ENCODE measurements at regions not wholly inside any gene's neighbourhood (a gene's known extent, or its start where the extent isn't known, plus 50 kb on each side); places are given as distances from the start of the nearest gene placed in this dataset.
A peak's percentile ranks its signal among the peaks of the same experiment; 100 is the strongest.

- Mint-ChIP-seq H3K4me3 (peak overlapping the region; percentile 26), H3K4me1 (ENCODE audit: low read depth in 2 of 2) (peaks cover 36 to 54% of the 10 kb centered on the region in 2 donors), H3K36me3 (no peaks in the 10 kb centered on the region), H3K27me3 (peaks cover 0 to 15% of the 10 kb centered on the region in 2 donors), H3K9me3 (no peaks in the 10 kb centered on the region), H3K27ac (peak overlapping the region in 1 of 2 donors; percentile 10)
- ATAC-seq (peak; percentile 75), DNase-seq (ENCODE audit: low spot score) (peak; percentile 70)
These were observed 500.4 kb downstream of the SHQ1 start for GRCh38 chr3:72347819-72348319.

GRCh38 chr3:72346526-72346926 is 501.7 kb downstream of the SHQ1 start:
- Mint-ChIP-seq H3K4me1 (ENCODE audit: low read depth in 2 of 2) (peaks cover 41 to 58% of the 10 kb centered on the region in 2 donors), H3K9me3 (no peaks in the 10 kb centered on the region), H3K27ac (peak overlapping the region in 1 of 2 donors; percentile 2), H3K27me3 (peaks cover 0 to 3% of the 10 kb centered on the region in 2 donors), H3K36me3 (no peaks in the 10 kb centered on the region), H3K4me3 (peak overlapping the region; percentile 48)
- DNase-seq (ENCODE audit: low spot score) (no peak), ATAC-seq (peak; percentile 45 to 65)

- no peaks in the 10 kb centered on the region for H3K36me3 Mint-ChIP-seq
- H3K4me3 Mint-ChIP-seq, result peak overlapping the region; percentile 48
- no peak for ATAC-seq
- H3K27ac Mint-ChIP-seq, result peak overlapping the region in 1 of 2 donors; percentile 2
- no peaks in the 10 kb centered on the region for H3K27me3 Mint-ChIP-seq
- DNase-seq (ENCODE audit: low spot score), result no peak
- peaks cover 41 to 58% of the 10 kb centered on the region in 2 donors for H3K4me1 Mint-ChIP-seq (ENCODE audit: low read depth in 2 of 2)
- H3K9me3 Mint-ChIP-seq, result no peaks in the 10 kb centered on the region
These were observed 502.3 kb downstream of the SHQ1 start for GRCh38 chr3:72345980-72346379.

GRCh38 chr3:72345237-72345878 is 502.9 kb downstream of the SHQ1 start:
- H3K27ac Mint-ChIP-seq, result no peak overlapping the region
- H3K36me3 Mint-ChIP-seq, result no peaks in the 10 kb centered on the region
- no peak for ATAC-seq
- peaks cover 41 to 58% of the 10 kb centered on the region in 2 donors for H3K4me1 Mint-ChIP-seq (ENCODE audit: low read depth in 2 of 2)
- no peak for DNase-seq (ENCODE audit: low spot score)
- no peaks in the 10 kb centered on the region for H3K9me3 Mint-ChIP-seq
- H3K27me3 Mint-ChIP-seq, result no peaks in the 10 kb centered on the region
- peak overlapping the region; percentile 48 for H3K4me3 Mint-ChIP-seq

- ATAC-seq, result no peak
- H3K27ac Mint-ChIP-seq, result no peak overlapping the region
- H3K36me3 Mint-ChIP-seq, result no peaks in the 10 kb centered on the region
- H3K4me3 Mint-ChIP-seq, result no peak overlapping the region
- H3K27me3 Mint-ChIP-seq, result no peaks in the 10 kb centered on the region
- no peak for DNase-seq (ENCODE audit: low spot score)
- no peaks in the 10 kb centered on the region for H3K9me3 Mint-ChIP-seq
- H3K4me1 Mint-ChIP-seq (ENCODE audit: low read depth in 2 of 2), result peaks cover 41 to 58% of the 10 kb centered on the region in 2 donors
These were observed 503.6 kb downstream of the SHQ1 start for GRCh38 chr3:72344647-72345046.

- DNase-seq (ENCODE audit: low spot score) (no peak), ATAC-seq (no peak)
- Mint-ChIP-seq H3K4me1 (ENCODE audit: low read depth in 2 of 2) (peaks cover 41 to 58% of the 10 kb centered on the region in 2 donors), H3K9me3 (no peaks in the 10 kb centered on the region), H3K27me3 (no peaks in the 10 kb centered on the region), H3K27ac (peak overlapping the region in 1 of 2 donors; percentile 17), H3K4me3 (no peak overlapping the region), H3K36me3 (no peaks in the 10 kb centered on the region)
These were observed 504.0 kb downstream of the SHQ1 start for GRCh38 chr3:72344236-72344635.

- ATAC-seq, result peak in 1 of 2 donors; percentile 53
- Mint-ChIP-seq H3K4me3 (no peak overlapping the region), H3K9me3 (no peaks in the 10 kb centered on the region)
These were observed 505.2 kb downstream of the SHQ1 start for GRCh38 chr3:72343078-72343477.

GRCh38 chr3:72342450-72342849 is 505.8 kb downstream of the SHQ1 start:
- no peak overlapping the region for H3K4me3 Mint-ChIP-seq
- ATAC-seq (no peak), DNase-seq (ENCODE audit: low spot score) (no peak)

More at GRCh38 chr3:72343078-72343477, 505.2 kb downstream of the SHQ1 start:
- Mint-ChIP-seq H3K36me3 (no peaks in the 10 kb centered on the region), H3K27ac (peak overlapping the region; percentile 0 to 20), H3K4me1 (ENCODE audit: low read depth in 2 of 2) (peaks cover 41 to 54% of the 10 kb centered on the region in 2 donors), H3K27me3 (no peaks in the 10 kb centered on the region)
- no peak for DNase-seq (ENCODE audit: low spot score)

GRCh38 chr3:72341920-72342319 is 506.3 kb downstream of the SHQ1 start:
- H3K4me3 Mint-ChIP-seq, result no peak overlapping the region
- peaks cover 37 to 45% of the 10 kb centered on the region in 2 donors for H3K4me1 Mint-ChIP-seq (ENCODE audit: low read depth in 2 of 2)
- H3K9me3 Mint-ChIP-seq, result no peaks in the 10 kb centered on the region
- no peak for DNase-seq (ENCODE audit: low spot score)
- no peaks in the 10 kb centered on the region for H3K27me3 Mint-ChIP-seq
- no peak for ATAC-seq
- H3K27ac Mint-ChIP-seq, result no peak overlapping the region
- H3K36me3 Mint-ChIP-seq, result no peaks in the 10 kb centered on the region

More at GRCh38 chr3:72342450-72342849, 505.8 kb downstream of the SHQ1 start:
- Mint-ChIP-seq H3K36me3 (no peaks in the 10 kb centered on the region), H3K27me3 (no peaks in the 10 kb centered on the region), H3K9me3 (no peaks in the 10 kb centered on the region), H3K27ac (peak overlapping the region; percentile 0 to 20), H3K4me1 (ENCODE audit: low read depth in 2 of 2) (peaks cover 41 to 48% of the 10 kb centered on the region in 2 donors)

GRCh38 chr3:72341380-72341770 is 506.9 kb downstream of the SHQ1 start:
- H3K27ac Mint-ChIP-seq, result no peak overlapping the region
- no peak for ATAC-seq

GRCh38 chr3:72340476-72341379 is 507.5 kb downstream of the SHQ1 start:
- Mint-ChIP-seq H3K4me3 (no peak overlapping the region), H3K9me3 (no peaks in the 10 kb centered on the region), H3K27me3 (no peaks in the 10 kb centered on the region), H3K36me3 (no peaks in the 10 kb centered on the region), H3K27ac (no peak overlapping the region), H3K4me1 (ENCODE audit: low read depth in 2 of 2) (peaks cover 25 to 33% of the 10 kb centered on the region in 2 donors)
- ATAC-seq (no peak), DNase-seq (ENCODE audit: low spot score) (no peak)

More at GRCh38 chr3:72341380-72341770, 506.9 kb downstream of the SHQ1 start:
- Mint-ChIP-seq H3K9me3 (no peaks in the 10 kb centered on the region), H3K4me1 (ENCODE audit: low read depth in 2 of 2) (peaks cover 32 to 40% of the 10 kb centered on the region in 2 donors), H3K36me3 (no peaks in the 10 kb centered on the region), H3K27me3 (no peaks in the 10 kb centered on the region), H3K4me3 (no peak overlapping the region)
- DNase-seq (ENCODE audit: low spot score), result no peak

GRCh38 chr3:72340056-72340455 is 508.2 kb downstream of the SHQ1 start:
- ATAC-seq, result no peak
- H3K9me3 Mint-ChIP-seq, result no peaks in the 10 kb centered on the region
- no peak overlapping the region for H3K27ac Mint-ChIP-seq
- H3K4me3 Mint-ChIP-seq, result no peak overlapping the region
- DNase-seq (ENCODE audit: low spot score), result no peak
- H3K36me3 Mint-ChIP-seq, result no peaks in the 10 kb centered on the region
- no peaks in the 10 kb centered on the region for H3K27me3 Mint-ChIP-seq
- H3K4me1 Mint-ChIP-seq (ENCODE audit: low read depth in 2 of 2), result peaks cover 20 to 27% of the 10 kb centered on the region in 2 donors

GRCh38 chr3:72339670-72340030 is 508.6 kb downstream of the SHQ1 start:
- Mint-ChIP-seq H3K9me3 (no peaks in the 10 kb centered on the region), H3K4me3 (no peak overlapping the region), H3K27ac (no peak overlapping the region), H3K36me3 (no peaks in the 10 kb centered on the region), H3K4me1 (ENCODE audit: low read depth in 2 of 2) (peaks cover 20 to 23% of the 10 kb centered on the region in 2 donors), H3K27me3 (no peaks in the 10 kb centered on the region)
- ATAC-seq (no peak), DNase-seq (ENCODE audit: low spot score) (no peak)
